NK-92 (cell line): ENCODE measurements at regions not wholly inside any gene's neighbourhood (a gene's known extent, or its start where the extent isn't known, plus 50 kb on each side); places are given as distances from the start of the nearest gene placed in this dataset.
"Not testable (repeated sequence)": the region's sequence is repeated elsewhere in the genome, so short reads cannot be mapped to it uniquely, and the experiment has no call there.

Source experiments
- DNase-seq: peaks from one replicate; lab custom pipeline; 2025; ENCODE audit not compliant: unreplicated experiment; lab: John Stamatoyannopoulos, UW

GRCh38 chr2:57229706-57230105 is 816.9 kb upstream of the VRK2 start:
- DNase-seq: not testable (repeated sequence)

- DNase-seq: not testable (repeated sequence)
Measured at GRCh38 chr2:57232341-57232740, 814.3 kb upstream of the VRK2 start.

GRCh38 chr2:57251495-57251894 is 795.1 kb upstream of the VRK2 start:
- DNase-seq: not testable (repeated sequence)

- DNase-seq: not testable (repeated sequence)
Measured at GRCh38 chr2:57276408-57276807, 770.2 kb upstream of the VRK2 start.

GRCh38 chr2:57278451-57278850 is 768.2 kb upstream of the VRK2 start:
- no peak for DNase-seq

- no peak for DNase-seq
Measured at GRCh38 chr2:57291209-57291608, 755.4 kb upstream of the VRK2 start.

- no peak for DNase-seq
Measured at GRCh38 chr2:57296795-57297517, 749.6 kb upstream of the VRK2 start.

GRCh38 chr2:57313678-57314077 is 732.9 kb upstream of the VRK2 start:
- no peak for DNase-seq

GRCh38 chr2:57314682-57315081 is 731.9 kb upstream of the VRK2 start:
- no peak for DNase-seq

- no peak for DNase-seq
Measured at GRCh38 chr2:57330447-57330846, 716.2 kb upstream of the VRK2 start.

GRCh38 chr2:57333221-57333620 is 713.4 kb upstream of the VRK2 start:
- DNase-seq: no peak

- DNase-seq: no peak
Measured at GRCh38 chr2:57343391-57344006, 703.1 kb upstream of the VRK2 start.

GRCh38 chr2:57368190-57368589 is 678.4 kb upstream of the VRK2 start:
- DNase-seq: no peak

- DNase-seq: no peak
Measured at GRCh38 chr2:57370882-57371585, 675.6 kb upstream of the VRK2 start.

GRCh38 chr2:57372237-57372984 is 674.2 kb upstream of the VRK2 start:
- DNase-seq: no peak

- DNase-seq: no peak
Measured at GRCh38 chr2:57373530-57373929, 673.1 kb upstream of the VRK2 start.

- DNase-seq: no peak
Measured at GRCh38 chr2:57376985-57377384, 669.6 kb upstream of the VRK2 start.

- DNase-seq: no peak
Measured at GRCh38 chr2:57386305-57386704, 660.3 kb upstream of the VRK2 start.

GRCh38 chr2:57396355-57397098 is 650.1 kb upstream of the VRK2 start:
- DNase-seq: no peak

GRCh38 chr2:57397550-57398360 is 648.9 kb upstream of the VRK2 start:
- DNase-seq: no peak
